ENCODE measurements at regions not wholly inside any gene's neighbourhood (a gene's known extent, or its start where the extent isn't known, plus 50 kb on each side); places are given as distances from the start of the nearest gene placed in this dataset.
"Not testable (repeated sequence)": the region's sequence is repeated elsewhere in the genome, so short reads cannot be mapped to it uniquely, and the experiment has no call there.

DNA sequence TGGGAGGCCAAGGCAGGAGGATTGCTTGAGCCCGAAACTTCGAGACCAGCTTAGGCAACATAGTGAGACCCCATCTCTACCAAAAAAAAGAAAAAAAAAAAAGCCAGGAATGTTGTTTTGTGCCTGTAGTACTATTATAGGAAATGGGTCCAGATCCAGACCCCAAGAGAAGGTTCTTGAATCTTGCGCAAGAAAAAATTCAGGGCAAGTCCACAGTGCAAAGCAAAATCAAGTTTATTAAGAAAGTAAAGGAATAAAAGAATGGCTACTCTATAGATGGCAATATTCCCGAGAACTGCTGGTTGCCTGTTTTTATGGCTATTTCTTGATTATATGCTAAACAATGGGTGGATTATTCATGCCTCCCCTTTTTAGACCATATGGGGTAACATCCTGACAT, 51.2 kb upstream of the RDX start:
- no peak overlapping the region for H3K4me3 ChIP-seq (replicated peaks; ENCODE audit: low read depth, low read length)
- no peak for DNase-seq (ENCODE audit: extremely low read depth, low read depth)
- TF ChIP-seq, protein P1, sequence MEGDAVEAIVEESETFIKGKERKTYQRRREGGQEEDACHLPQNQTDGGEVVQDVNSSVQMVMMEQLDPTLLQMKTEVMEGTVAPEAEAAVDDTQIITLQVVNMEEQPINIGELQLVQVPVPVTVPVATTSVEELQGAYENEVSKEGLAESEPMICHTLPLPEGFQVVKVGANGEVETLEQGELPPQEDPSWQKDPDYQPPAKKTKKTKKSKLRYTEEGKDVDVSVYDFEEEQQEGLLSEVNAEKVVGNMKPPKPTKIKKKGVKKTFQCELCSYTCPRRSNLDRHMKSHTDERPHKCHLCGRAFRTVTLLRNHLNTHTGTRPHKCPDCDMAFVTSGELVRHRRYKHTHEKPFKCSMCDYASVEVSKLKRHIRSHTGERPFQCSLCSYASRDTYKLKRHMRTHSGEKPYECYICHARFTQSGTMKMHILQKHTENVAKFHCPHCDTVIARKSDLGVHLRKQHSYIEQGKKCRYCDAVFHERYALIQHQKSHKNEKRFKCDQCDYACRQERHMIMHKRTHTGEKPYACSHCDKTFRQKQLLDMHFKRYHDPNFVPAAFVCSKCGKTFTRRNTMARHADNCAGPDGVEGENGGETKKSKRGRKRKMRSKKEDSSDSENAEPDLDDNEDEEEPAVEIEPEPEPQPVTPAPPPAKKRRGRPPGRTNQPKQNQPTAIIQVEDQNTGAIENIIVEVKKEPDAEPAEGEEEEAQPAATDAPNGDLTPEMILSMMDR (IDR thresholded peaks at IDR 0.05; ENCODE audit: low read depth, low read length, missing control alignments): no peak

DNA sequence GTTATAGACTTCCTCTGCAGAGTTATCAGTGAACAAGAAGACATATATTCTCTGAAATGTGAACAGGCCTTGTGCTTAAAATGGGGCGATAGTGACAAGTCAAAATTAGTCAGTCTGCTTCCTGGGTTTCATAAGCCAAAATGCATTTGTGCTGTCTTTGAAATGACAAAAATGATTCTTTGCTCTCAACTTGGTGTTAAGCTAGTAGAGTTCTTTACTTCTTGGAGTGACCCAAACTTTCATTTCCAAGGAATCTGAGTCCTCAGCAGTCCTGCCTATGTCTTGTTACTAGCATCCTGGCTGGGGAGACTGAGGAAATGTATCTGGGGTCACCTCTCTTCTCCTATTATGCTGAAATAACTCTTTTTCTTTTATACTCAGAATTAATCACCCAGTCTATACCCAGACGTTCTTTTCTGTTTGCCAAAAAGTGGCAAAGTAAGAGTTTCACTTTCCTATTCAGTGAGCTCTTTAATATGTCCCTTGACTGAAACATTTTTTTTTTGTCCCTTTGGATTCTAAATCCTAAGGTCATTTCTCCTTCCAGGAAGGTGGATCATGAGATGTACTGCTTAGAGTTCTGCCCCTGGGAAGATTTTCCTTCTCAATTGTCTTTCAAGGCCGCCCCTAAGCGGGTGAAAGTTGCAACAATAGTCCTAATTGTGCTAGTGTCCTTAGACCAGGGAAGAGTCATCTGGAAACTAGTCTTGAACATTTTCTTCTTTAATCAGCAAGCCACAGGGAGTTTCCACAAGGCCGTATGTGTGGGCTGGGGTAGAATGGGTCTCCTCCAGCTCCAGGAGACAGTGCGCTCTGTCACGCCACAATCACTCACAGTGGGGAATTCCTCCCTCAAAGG, 53.0 kb upstream of the RDX start:
- TF ChIP-seq, protein P1 (IDR thresholded peaks at IDR 0.05; ENCODE audit: low read depth, low read length, missing control alignments): no peak
- H3K4me3 ChIP-seq (replicated peaks; ENCODE audit: low read depth, low read length): no peak overlapping the region
- DNase-seq (ENCODE audit: extremely low read depth, low read depth): no peak

DNA sequence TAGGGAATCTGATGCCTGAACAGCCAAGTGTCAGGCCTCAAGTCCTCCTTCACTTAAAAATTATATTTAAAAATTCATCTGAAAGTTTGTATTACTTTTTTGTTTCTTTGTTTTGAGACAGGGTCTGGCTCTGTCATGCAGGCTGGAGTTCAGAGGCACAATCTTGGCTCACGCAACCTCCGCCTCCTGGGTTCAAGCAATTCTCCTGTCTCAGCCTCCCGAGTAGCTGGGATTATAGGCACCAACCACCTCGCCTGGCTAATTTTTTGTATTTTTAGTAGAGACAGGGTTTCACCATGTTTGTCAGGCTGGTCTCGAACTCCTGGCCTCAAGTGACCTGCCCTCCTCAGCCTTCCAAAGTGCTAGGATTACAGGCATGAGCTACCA, 53.6 kb upstream of the RDX start:
- H3K4me3 ChIP-seq (replicated peaks; ENCODE audit: low read depth, low read length); DNase-seq (ENCODE audit: extremely low read depth, low read depth): not testable (repeated sequence)

DNA sequence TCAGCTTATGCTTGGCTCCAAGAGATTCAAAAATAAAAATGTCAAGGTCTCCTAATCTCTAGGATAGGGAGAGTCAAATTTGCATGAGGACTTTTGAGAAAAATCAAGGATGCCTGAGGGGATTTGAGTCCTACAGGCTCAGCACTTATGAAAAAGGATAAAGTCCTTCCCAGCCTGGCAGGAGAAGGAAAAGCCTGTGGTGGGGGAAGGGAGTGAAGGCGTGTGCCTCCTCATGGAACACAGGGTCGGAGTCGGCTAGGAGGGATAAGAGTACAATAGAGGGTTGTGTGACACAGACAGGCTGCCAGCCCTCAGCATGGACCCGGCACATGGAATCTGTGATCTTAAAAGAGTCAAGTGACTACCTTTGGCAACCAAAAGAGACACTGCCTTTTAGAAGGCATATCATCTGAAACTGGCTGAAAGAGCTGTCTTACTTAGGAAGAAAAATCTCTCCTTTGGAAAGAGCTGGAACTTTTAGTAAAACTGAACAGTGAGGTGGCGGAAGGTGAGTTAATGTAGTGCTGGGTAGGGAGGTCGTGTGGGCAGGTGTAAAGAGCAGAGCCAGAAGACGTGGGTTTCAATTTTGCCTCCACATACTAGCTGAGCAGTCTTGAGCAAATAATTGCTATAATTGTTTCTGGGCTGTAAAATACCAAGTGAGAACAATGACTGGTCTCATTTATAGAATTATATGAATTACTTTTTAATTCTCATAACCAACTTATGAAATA, 58.8 kb upstream of the RDX start:
- TF ChIP-seq, protein P1 (IDR thresholded peaks at IDR 0.05; ENCODE audit: low read depth, low read length, missing control alignments): no peak
- no peak overlapping the region for H3K4me3 ChIP-seq (replicated peaks; ENCODE audit: low read depth, low read length)
- DNase-seq (ENCODE audit: extremely low read depth, low read depth): no peak

DNA sequence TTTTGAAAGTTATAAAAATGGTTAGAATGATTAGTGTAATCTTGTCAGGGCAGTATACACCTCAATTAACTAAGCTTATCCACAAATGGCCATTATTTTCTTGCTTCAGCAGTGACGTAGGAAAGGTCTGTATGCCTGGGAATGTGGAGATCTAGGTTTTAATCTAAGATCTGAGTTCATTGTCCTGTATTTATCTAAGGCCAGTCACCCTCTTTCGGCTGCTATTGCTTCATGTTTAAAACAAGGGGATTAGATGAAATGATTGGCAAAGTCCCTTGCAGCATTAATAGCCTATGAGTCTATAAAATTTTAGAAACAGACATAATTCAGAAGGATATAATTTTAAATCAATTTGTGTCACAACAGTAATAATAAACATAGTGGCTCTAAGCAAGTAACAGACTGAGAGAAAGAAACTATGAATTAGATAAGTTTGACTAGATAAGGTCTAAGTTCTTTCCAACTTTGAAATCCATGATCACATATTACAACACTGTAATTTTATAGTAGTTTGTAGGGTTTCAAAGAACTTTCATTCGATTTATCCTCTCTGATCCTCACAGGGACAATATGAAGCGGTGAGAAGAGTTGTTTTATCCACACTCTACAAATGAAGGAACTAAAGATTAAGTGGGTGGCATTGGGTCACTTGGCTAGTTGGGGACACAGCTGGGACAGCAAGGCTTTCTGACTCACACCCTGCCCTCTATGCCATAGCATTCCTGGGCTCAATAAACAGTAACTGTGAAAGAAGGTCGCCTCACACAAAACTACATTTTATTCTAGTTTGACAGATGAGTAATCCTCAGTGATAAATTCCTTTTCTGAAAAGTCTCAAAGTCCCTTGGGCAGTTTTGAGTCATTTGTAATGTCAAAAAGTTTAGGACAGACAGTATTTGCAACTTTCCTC, 60.6 kb upstream of the RDX start:
- DNase-seq (ENCODE audit: extremely low read depth, low read depth): no peak
- no peak overlapping the region for H3K4me3 ChIP-seq (replicated peaks; ENCODE audit: low read depth, low read length)
- TF ChIP-seq, protein P1 (IDR thresholded peaks at IDR 0.05; ENCODE audit: low read depth, low read length, missing control alignments): no peak

DNA sequence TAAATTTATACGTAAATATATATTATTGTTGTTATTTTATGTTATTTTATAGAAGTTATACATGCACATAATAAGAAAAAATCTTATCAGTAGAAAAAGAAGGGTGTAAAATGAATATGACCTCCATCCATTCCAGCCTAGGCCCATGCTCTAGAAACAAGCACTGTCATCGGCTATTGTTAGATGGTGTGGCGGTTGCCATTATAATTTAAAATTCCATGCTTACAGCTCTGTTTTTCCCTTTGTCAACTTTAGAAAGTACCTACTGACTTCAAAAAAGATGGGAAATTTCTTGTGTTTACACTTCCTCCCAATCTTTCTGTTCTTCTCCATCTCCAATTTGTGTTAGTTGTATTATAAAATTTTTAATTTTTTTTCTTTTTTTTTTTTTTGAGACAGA, 61.9 kb upstream of the RDX start:
- no peak for DNase-seq (ENCODE audit: extremely low read depth, low read depth)
- no peak overlapping the region for H3K4me3 ChIP-seq (replicated peaks; ENCODE audit: low read depth, low read length)
- TF ChIP-seq, protein P1 (IDR thresholded peaks at IDR 0.05; ENCODE audit: low read depth, low read length, missing control alignments): no peak

DNA sequence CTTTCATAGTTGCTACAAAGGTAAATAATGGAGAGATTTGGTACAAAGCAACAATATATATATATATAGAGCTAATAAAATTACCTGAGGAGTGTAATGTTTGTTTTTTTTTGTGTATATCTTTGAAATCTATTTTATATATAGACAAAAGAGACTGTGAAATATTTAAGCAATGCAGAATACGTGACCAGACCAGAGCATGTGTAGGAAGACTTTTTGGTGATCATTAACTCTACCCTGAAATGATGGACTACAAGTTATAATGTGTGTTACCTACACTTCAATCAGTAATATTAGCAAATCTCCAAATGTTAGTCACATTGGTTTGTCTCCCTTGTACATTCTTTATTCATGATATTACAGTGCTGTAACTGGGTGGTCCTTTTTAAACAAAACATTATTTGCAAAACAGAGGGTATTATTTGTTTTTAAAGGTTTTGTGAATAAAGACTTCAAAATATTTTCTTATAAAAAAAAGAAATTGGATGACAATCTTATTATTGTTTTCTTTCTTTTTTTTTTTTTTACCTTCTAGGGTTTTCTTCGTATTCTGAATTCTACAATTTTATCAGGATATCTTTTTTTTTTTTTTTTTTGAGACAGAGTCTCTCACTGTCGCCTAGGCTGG, 64.5 kb upstream of the RDX start:
- not testable (repeated sequence) for H3K4me3 ChIP-seq (replicated peaks; ENCODE audit: low read depth, low read length); DNase-seq (ENCODE audit: extremely low read depth, low read depth)
